ENCODE measurements at regions not wholly inside any gene's neighbourhood (a gene's known extent, or its start where the extent isn't known, plus 50 kb on each side); places are given as distances from the start of the nearest gene placed in this dataset.

GRCh38 chr12:75606956-75607355 is 95.5 kb upstream of the KRR1 start:
- TF ChIP-seq CTCF (IDR thresholded peaks at IDR 0.05) (no peak), POLR2A (IDR thresholded peaks at IDR 0.05) (no peak)

Measured in prostate gland (tissue), 2 donors.